ENCODE measurements at regions not wholly inside any gene's neighbourhood (a gene's known extent, or its start where the extent isn't known, plus 50 kb on each side); places are given as distances from the start of the nearest gene placed in this dataset.
"Not testable (repeated sequence)": the region's sequence is repeated elsewhere in the genome, so short reads cannot be mapped to it uniquely, and the experiment has no call there.

DNA sequence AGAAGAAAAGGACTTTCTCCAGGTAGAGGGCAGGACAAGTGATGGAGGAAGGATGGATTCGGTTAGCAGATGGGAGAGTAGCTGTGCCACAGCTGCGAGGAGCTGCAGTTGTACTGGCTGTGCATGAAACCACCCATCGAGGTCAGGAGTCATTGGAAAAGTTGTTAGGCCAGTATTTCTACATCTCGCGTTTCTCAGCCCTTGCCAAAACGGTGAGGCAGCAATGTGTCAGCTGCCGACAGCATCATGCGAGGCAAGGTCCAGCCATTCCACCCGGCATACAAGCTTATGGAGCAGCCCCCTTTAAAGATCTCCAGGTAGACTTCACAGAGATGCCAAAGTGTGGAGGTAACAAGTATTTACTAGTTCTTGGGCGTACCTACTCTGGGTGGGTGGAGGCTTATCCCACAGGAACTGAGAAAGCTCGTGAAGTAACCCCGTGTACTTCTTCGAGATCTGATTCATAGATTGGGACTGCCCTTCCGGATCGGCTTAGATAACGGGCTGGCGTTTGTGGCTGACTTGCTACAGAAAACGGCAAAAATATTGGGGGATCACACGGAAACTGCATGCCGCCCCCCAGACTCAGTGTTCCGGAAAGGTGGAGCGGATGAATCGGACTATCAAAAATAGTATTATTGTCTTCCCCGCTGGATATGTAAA is 105.0 kb upstream of the HMX1 start:
- not testable (repeated sequence) for DNase-seq (ENCODE audit: low read depth in 2 of 2)

DNA sequence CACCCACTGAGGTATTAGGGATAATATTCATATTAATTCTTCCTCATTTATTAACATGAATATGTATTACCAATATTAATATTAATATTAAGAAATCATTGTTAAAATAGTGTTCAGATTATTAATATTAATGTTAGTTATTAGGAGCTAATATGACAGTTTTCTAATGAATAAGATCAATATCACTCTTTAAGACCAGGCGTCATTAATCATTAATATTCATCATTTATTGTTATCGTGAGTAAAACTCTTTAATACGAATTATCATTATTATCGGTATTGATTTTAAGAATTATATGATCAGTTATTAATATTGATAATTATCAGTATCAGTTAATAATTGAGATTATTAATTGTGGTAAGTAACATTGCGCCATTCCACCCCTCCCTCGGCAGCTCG is 101.0 kb upstream of the HMX1 start:
- DNase-seq (ENCODE audit: low read depth in 2 of 2): not testable (repeated sequence)

DNA sequence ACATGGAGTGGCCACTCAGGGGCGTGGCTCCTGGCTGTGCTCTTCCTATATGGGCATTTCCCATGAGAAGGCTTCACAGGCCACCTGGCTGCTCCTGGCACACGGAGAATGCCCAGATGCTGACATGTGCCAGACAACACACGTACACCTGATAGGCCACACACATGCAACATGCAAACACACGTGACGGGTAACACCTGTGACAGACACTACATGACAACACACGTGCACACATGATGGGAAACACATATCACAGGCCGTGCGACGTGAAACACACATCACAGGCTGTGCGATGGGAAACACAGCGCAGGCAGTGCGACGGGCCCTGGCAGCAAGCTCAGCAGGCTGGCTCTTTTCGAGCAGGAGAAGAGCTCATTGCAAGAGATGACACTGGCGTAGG is 94.3 kb upstream of the HMX1 start:
- DNase-seq (ENCODE audit: low read depth in 2 of 2): not testable (repeated sequence)

DNA sequence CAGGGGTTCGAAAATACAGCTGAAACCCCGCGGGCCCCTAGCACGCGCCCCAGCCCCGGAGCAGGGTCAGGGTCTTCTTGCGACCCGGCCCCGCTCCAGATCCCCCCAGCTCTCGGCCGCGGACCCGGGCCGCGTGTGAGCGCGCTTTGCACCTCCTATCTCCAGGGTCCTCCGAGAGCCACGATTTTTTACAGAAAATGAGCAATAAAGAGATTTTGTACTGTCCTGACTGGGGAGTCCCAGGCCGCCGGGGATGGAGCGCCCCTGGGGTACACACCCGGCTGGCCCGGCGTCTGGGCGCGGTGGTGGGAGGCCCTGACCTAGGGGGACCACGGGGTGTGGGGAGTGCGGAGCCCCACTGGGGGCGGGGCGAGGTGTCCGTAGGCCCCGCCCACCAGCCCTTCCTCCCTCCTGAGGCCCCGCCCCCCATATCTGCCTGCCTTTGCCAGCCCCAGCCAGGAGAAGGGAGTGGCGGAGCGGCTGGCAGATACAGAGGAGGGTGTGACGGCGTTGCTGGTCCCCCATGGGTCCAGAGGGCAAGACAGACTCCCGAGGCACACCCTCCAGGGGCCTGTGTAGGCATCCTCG is 92.7 kb upstream of the HMX1 start:
- DNase-seq (ENCODE audit: low read depth in 2 of 2): peak in 1 of 2 donors; percentile 8

DNA sequence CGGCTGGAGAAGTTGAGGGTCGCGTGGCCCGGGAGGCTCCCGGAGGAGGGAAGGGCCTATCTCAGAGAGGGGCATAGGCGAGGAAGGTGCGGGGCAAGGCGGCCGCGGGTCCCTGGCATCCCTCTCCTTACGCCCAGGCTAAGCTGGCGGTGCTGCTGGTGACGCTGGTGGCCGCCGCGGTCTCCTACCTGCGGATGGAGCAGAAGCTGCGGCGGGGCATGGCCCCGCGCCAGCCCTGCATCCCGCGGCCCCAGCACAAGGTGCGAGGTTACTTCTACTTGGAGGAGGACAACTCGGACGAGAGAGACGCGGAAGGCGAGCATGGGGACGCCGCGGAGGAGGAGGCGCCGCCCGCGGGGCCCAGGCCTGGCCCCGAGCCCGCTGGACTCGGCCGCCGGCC is 91.9 kb upstream of the HMX1 start:
- DNase-seq (ENCODE audit: low read depth in 2 of 2): not testable (repeated sequence)

DNA sequence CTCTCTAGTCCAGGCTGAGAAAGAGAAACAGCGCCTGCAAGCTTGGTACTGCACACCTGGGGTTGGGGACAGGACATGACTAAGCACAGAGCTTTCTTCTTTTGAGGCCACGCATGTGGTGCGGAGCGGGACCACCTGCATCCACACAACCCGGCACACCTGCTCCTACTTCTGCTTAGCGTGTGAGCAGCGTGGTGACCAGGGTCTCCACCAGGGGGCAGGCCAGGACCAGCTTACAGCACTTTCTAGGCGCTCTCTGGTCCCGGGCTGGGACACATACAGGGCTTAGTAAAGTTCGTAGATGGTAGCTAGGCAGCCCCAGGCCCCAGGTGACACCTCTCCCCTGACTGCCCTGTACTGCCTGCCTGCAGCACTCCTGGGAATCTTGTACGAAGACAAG is 89.7 kb upstream of the HMX1 start:
- DNase-seq (ENCODE audit: low read depth in 2 of 2): peak; percentile 33 to 61

DNA sequence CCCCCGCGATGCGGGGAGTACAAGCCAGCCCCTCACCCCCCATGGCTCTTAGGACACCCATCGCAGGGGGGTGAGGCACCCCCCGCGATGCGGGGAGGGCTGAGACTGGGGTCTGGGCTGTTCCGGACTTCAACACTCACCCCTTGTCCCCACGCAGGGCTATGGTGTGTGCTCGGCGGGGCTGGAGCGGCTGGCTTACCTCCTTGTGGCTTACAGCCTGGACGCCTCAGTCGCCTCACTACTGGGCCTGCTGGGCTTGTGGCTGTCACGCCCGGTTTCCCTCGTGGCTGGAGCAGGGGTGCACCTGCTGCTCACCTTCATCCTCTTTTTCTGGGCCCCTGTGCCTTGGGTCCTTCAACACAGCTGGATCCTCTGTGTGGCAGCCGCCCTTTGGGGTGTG is 87.8 kb upstream of the HMX1 start:
- DNase-seq (ENCODE audit: low read depth in 2 of 2): not testable (repeated sequence)

DNA sequence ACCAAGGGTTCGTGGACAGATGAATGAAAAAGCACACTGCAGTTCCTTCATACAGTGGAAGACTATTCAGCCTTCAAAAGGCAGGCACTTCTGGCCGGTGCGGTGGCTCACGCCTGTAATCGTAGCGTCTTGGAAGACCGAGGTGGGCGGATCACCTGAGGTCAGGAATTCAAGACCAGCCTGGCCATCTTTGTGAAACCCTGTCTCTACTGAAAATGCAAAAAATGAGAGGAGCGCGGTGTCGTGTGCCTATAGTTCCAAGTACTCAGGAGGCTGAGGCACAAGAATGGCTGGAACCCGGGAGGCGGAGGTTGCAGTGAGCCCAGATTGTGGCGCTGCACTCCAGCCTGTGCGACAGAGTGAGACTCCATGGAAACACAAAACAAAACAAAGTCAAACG is 82.4 kb upstream of the HMX1 start:
- not testable (repeated sequence) for DNase-seq (ENCODE audit: low read depth in 2 of 2)

DNA sequence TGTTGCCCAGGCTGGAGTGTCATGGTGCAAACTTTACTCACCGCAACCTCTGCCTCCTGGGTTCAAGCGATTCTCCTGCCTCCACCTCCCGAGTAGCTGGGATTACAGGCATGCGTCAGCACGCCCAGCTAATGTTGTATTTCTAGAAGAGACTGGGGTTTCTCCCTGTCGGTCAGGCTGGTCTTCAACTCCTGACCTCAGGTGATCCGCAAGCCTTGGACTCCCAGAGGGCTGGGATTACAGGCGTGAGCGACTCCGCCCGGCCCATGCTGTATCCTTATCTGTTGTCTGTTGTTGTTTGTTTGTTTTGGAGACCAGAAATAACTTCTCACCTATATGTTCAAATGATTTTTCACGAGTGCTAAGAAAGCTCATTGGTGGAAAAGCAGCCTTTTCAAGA is 81.2 kb upstream of the HMX1 start:
- not testable (repeated sequence) for DNase-seq (ENCODE audit: low read depth in 2 of 2)

DNA sequence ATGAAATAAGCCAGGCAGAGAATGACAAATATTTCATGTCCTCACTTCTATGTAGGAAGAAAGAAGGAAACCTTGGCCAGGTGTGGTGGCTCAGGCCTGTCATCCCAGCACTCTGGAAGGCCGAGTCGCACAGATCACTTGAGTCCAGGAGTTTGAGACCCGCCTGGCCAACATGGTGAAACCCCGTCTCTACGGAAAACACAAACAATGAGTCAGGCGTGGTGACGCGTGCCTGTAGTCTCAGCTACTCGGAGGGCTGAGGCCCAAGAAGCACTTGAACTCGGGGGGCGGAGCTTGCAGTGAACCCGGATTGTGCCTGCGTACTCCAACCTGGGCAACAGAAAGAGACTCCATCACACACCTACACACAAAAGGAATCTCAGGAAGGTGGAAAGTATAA is 80.5 kb upstream of the HMX1 start:
- not testable (repeated sequence) for DNase-seq (ENCODE audit: low read depth in 2 of 2)

DNA sequence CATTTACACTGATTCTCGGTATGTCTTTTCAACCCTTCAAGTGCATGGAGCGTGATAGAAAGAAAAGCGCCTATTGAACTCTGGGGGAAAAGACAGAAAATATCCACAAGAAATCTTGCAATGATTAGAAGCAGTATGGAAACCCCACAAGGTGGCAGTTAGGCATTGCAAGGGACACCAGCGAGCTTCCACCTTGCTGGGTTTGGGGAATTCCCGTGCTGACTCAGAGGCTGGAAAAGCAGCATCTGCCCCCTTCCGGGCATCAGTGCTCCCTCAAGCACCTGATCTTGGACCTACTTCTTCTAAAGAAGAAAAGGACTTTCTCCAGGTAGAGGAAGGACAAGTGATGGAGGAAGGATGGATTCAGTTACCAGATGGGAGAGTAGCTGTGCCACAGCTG is 73.9 kb upstream of the HMX1 start:
- not testable (repeated sequence) for DNase-seq (ENCODE audit: low read depth in 2 of 2)

DNA sequence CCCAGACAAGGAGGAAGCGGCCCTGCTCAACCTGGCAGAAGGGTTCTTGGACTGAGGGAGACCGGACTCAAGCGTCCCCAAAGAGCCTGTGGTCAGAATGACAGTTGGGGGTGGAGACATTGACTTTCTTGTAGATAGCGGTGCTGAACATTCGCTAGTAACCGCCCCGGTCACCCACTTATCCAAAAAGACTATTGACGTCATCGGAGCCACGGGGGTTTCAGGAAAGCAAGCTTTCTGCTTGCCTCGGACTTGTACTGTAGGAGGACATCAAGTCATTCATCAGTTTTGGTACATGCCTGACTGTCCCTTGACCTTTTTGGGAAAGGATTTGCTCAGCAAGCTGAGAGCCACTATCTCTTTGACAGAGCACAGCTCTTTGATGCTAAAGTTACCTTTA is 71.7 kb upstream of the HMX1 start:
- DNase-seq (ENCODE audit: low read depth in 2 of 2): not testable (repeated sequence)

DNA sequence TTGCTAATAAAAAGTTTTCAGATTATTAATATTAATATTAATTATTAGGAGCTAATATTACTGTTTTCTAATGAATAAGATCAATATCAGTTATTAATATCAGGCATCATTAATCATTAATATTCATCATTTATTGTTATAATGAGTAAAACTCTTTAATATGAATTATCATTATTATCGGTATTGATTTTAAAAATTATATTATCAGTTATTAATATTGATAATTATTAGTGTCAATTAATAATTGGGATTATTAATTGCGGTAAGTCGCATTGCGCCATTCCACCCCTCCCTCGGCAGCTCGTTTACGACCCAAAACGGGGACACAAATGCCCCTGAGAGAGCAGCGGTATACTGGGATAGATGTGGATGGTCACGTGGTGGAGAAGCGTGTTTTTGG is 70.4 kb upstream of the HMX1 start:
- not testable (repeated sequence) for DNase-seq (ENCODE audit: low read depth in 2 of 2)

DNA sequence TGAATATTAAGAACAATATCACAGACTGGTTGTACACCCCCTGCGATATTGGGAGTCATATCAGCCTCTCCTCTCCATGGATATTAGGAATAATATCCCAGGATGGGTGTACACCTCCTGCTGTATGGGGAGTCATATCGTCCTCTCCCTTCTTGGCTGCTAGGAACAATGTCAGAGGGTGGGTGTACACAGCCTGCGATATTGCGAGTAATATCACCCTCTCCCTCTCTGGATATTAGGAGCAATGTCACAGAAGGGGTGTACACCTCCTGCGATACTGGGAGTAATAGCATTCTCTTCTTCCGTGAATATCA is 69.8 kb upstream of the HMX1 start:
- not testable (repeated sequence) for DNase-seq (ENCODE audit: low read depth in 2 of 2)

DNA sequence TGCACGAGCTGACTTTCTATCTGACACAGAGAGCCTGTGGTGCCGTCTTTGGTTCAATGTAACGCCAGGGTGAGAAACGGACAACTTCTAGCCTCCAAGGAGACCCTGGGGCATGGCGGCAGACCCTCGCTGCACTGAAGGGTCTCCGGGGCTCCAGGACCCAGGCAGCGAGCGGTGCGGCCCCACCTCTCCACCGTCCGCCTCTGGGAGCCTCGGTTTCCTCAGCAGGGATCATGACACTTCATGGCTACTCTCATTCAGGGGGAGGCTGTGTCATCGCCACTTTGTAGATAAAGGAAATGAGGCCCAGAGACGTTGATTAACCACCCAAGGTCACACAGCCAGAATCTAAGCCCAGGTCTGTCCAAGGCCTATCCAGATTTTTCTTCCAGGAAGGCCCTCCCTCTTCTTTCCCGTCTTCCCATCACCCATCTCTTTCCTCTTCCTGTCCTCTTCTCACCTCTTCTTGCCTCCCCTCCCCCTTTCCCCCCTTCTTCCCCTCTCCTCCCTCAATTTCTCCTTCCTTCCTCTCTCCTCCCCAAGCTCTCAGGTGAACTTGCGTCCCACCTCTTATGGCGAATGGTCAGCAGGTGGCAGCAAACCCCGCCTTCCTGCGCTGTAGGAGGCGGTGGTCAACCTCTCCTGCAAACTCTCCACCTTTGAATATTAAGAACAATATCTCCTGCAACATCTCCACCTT is 69.3 kb upstream of the HMX1 start:
- no peak for DNase-seq (ENCODE audit: low read depth in 2 of 2)

DNA sequence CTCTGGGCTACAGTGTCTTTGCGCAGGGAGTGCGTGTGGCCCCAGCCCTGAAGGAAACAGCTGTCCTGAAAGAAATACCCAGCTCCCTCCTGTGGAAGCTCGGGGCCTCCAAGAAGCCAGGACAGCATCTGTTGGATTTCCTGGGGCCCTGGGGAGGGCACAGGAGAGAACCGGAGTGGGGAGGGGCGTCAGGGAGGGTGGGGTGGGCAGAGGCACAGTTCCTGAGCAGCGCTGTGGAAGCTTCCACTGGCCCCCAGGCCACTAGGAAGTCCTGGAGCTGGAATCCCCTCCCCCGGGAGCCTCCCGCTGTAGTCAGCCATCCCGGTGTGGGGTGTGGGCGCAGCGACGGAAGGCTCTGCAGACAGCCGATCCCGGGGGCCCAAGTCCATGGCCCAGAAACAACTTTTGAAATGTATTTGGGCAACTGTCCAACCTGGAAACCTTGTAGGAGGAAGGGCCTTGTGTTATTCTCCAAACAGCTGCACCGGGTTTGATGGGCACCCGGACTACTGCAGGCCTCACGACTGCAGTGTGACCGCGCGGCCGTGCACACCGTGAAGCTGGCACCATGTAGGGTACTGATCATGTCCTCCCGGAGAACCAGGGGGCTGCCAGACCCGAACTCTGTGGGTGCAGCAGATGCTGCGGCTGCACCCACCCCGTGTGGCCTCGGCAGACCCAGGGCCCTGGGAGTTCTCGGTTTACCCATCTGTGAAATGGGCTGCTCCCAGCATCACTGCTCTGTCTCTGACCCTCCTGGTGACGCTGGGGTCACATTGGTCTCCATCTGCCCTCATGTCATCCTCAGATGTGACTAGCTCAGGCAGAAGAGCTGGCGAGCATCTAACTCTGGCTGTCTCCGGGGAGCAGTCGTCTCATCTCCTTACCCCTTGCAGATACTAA is 68.5 kb upstream of the HMX1 start:
- no peak for DNase-seq (ENCODE audit: low read depth in 2 of 2)

DNA sequence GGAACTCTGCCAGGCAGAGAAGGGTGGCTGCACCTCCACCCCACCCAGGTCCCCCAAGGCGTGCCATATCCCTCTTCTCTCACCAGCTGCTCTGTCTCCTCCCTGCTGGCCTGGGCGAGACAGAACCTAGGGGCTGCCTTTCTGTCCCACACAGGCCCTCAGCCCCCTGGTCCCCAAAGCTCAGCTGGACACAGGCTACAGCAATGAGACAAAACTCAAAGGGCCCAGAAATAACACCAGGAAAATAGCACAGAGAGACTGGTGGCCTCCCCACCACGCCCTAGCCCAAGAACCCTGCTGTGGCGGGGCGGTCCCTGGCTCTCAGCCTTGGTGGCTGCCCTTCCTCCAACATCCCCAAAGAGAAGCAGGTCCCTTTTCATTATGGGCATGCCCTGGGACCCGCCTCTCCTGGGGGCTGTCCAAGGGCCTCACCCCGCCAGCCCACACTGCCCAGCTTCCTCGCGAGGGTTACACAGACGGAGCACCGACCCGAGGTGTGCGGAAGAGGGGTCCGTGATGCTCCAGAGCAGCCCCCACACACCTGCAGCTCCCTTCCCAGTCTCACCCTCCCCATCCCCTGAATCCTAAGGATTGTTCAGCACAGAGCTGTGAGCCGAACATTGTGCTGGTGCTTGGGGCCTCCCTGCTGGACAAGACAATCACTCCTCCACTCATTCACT is 67.7 kb upstream of the HMX1 start:
- DNase-seq (ENCODE audit: low read depth in 2 of 2): no peak

DNA sequence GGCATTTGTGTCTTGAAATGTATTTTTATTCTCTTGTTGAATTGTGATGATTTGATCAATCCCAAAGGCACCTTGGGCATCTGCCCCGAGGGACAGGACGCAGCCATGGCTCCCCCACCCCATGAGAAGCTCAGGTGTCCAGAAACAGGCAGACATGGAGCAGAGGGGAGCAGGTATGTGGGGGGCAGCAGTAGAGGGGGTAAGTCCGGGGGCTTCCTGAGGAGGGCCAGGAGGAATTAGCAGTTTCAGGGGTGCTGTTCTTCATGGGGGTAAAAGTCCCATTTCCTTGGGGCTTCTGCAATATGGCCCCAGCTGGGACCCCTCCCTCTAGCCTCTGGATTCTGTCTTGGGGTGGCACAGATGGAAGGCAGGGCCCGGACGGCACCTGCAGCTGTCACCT is 67.0 kb upstream of the HMX1 start:
- no peak for DNase-seq (ENCODE audit: low read depth in 2 of 2)

DNA sequence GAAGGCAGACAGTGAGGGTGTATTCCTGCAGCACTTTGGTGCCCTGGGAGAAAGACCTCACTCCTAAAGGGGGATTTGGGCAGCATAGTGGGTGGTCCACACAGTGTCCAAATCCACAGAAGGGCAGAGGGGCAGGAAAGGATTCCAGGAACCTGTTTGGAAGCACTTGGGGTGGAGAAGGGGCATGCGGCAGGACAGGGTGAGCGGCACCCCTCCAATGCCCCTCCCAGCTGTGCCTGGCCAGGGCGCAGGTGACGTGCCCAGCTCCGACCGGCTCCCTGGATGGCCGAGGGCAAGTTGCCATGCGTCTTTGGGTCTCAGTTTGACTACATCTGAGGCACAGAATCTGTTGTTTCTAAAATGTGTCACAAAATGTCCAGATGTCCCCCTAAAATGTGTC is 66.5 kb upstream of the HMX1 start:
- no peak for DNase-seq (ENCODE audit: low read depth in 2 of 2)

DNA sequence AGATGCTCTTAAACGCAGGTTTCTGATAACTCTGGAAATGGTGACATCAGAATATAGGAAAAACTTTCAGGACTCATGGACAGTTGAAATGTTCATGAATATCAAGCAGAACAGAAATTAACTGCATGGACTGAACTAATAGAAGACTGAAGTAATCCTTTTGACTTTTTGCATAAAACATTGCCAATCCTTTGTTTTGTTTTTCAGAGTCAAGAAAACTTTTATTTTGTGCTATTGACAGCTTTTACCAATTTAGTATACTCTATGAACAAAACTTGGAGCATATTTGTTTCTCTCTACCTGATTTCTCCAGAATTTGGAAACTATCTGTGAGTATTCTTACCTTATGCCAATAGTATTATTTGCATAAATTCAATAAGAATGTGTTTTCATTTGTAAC is 61.2 kb upstream of the HMX1 start:
- no peak for DNase-seq (ENCODE audit: low read depth in 2 of 2)

DNA sequence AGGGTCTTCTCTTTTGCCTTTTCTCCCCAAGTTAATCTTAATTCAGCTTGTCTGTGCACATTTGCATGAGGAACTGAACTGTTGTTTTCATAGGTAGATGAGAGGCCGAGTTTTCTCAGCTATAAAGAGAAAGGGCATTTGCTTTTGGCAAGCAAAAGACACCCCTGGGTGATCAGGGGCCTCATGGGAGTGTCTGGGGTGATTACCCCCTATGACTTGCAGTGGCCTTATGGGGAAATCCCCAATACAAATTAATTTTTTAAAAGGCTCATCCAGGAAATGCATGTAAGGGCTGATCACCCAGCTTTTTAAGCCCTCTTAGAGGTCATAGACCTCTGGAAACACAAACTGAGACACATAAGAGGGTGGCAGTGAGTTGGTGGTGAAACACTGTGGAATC is 56.4 kb upstream of the HMX1 start:
- no peak for DNase-seq (ENCODE audit: low read depth in 2 of 2)

DNA sequence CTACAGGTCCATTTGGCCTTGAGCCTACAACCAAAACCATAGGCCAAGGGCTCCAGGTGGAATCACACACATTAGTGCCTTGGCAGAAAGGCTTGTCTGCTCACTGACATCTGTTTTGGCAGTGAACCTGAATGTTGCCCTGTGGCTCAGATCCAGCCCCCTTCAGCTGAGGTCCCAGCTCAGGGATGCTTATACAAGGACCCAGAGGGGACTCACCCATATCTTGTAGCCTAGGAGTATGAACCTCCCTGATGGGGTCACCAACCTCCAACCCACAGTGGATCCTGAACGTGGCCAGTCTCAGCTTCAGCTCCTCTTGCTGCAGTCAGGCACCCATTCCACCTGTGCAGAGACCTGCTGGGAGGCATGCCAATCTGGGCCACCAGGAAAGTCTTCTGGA is 50.8 kb upstream of the HMX1 start:
- DNase-seq (ENCODE audit: low read depth in 2 of 2): no peak

Measured in activated CD4-positive, alpha-beta T cell treated with anti-CD3 and anti-CD28 coated beads for 24 hours (primary cell).